ENCODE measurements at regions not wholly inside any gene's neighbourhood (a gene's known extent, or its start where the extent isn't known, plus 50 kb on each side); places are given as distances from the start of the nearest gene placed in this dataset.

GRCh38 chr11:88231894-88232482, 56.7 kb upstream of the RAB38 start:
- no peaks in the 10 kb centered on the region for H3K36me3 ChIP-seq
- H3K4me1 ChIP-seq (replicated peaks) = no peaks in the 10 kb centered on the region
- H3K4me3 ChIP-seq = no peak overlapping the region
- H3K27ac ChIP-seq = no peak overlapping the region
- no peaks in the 10 kb centered on the region for H3K27me3 ChIP-seq (replicated peaks; ENCODE audit: insufficient read depth)
- H3K9me3 ChIP-seq = no peaks in the 10 kb centered on the region
- TF ChIP-seq POLR2A (IDR thresholded peaks at IDR 0.05) = no peak
- TF ChIP-seq, protein P1, sequence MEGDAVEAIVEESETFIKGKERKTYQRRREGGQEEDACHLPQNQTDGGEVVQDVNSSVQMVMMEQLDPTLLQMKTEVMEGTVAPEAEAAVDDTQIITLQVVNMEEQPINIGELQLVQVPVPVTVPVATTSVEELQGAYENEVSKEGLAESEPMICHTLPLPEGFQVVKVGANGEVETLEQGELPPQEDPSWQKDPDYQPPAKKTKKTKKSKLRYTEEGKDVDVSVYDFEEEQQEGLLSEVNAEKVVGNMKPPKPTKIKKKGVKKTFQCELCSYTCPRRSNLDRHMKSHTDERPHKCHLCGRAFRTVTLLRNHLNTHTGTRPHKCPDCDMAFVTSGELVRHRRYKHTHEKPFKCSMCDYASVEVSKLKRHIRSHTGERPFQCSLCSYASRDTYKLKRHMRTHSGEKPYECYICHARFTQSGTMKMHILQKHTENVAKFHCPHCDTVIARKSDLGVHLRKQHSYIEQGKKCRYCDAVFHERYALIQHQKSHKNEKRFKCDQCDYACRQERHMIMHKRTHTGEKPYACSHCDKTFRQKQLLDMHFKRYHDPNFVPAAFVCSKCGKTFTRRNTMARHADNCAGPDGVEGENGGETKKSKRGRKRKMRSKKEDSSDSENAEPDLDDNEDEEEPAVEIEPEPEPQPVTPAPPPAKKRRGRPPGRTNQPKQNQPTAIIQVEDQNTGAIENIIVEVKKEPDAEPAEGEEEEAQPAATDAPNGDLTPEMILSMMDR (IDR thresholded peaks at IDR 0.05) = peak in 3 of 4 experiments; percentile 40 to 60 (median 43)
- no peak for DNase-seq (ENCODE audit: low spot score)
- intact Hi-C loops (cut with DNase I) = loop anchor here (10.0 kb wide), 1 partner anchor 313 kb away; no protein-coding TSS in a partner anchor
- WGBS = 36% methylated on average over 5 of the region's 5 CpGs

GRCh38 chr11:88229303-88229702, 54.1 kb upstream of the RAB38 start:
- Histone ChIP-seq H3K27me3 (replicated peaks; ENCODE audit: insufficient read depth) (no peaks in the 10 kb centered on the region), H3K4me1 (replicated peaks) (no peaks in the 10 kb centered on the region), H3K27ac (no peak overlapping the region), H3K9me3 (no peaks in the 10 kb centered on the region), H3K36me3 (no peaks in the 10 kb centered on the region), H3K4me3 (no peak overlapping the region)
- TF ChIP-seq POLR2AphosphoS5 (IDR thresholded peaks at IDR 0.05) (no peak), POLR2A (IDR thresholded peaks at IDR 0.05) (no peak)
- TF ChIP-seq, protein P1 (IDR thresholded peaks at IDR 0.05) = no peak
- no peak for DNase-seq (ENCODE audit: low spot score)
- intact Hi-C loops (cut with DNase I) = no loop called here

Data from prostate gland (tissue), 2 donors.